ENCODE measurements at regions not wholly inside any gene's neighbourhood (a gene's known extent, or its start where the extent isn't known, plus 50 kb on each side); places are given as distances from the start of the nearest gene placed in this dataset.
"Not testable (repeated sequence)": the region's sequence is repeated elsewhere in the genome, so short reads cannot be mapped to it uniquely, and the experiment has no call there.

- DNase-seq (ENCODE audit: low read depth): no peak
These were observed 204.6 kb upstream of the FLRT2 start for GRCh38 chr14:85325134-85326017.

- DNase-seq (ENCODE audit: low read depth): no peak
These were observed 197.5 kb upstream of the FLRT2 start for GRCh38 chr14:85332401-85332800.

GRCh38 chr14:85333313-85333712 lies 196.6 kb upstream of the FLRT2 start:
- no peak for DNase-seq (ENCODE audit: low read depth)

- no peak for DNase-seq (ENCODE audit: low read depth)
These were observed 196.1 kb upstream of the FLRT2 start for GRCh38 chr14:85333841-85334240.

- DNase-seq (ENCODE audit: low read depth): no peak
These were observed 195.6 kb upstream of the FLRT2 start for GRCh38 chr14:85334316-85334715.

- DNase-seq (ENCODE audit: low read depth): no peak
These were observed 193.7 kb upstream of the FLRT2 start for GRCh38 chr14:85336257-85336656.

GRCh38 chr14:85336817-85337216 lies 193.1 kb upstream of the FLRT2 start:
- DNase-seq (ENCODE audit: low read depth): no peak

GRCh38 chr14:85338895-85339294 lies 191.0 kb upstream of the FLRT2 start:
- DNase-seq (ENCODE audit: low read depth): no peak

- no peak for DNase-seq (ENCODE audit: low read depth)
These were observed 186.9 kb upstream of the FLRT2 start for GRCh38 chr14:85342858-85343607.

GRCh38 chr14:85344171-85344570 lies 185.8 kb upstream of the FLRT2 start:
- no peak for DNase-seq (ENCODE audit: low read depth)

- no peak for DNase-seq (ENCODE audit: low read depth)
These were observed 184.9 kb upstream of the FLRT2 start for GRCh38 chr14:85344847-85345570.

- no peak for DNase-seq (ENCODE audit: low read depth)
These were observed 179.3 kb upstream of the FLRT2 start for GRCh38 chr14:85350667-85351066.

- not testable (repeated sequence) for DNase-seq (ENCODE audit: low read depth)
These were observed 177.4 kb upstream of the FLRT2 start for GRCh38 chr14:85352588-85352987.

GRCh38 chr14:85357120-85357519 lies 172.8 kb upstream of the FLRT2 start:
- no peak for DNase-seq (ENCODE audit: low read depth)

- no peak for DNase-seq (ENCODE audit: low read depth)
These were observed 171.7 kb upstream of the FLRT2 start for GRCh38 chr14:85358136-85358785.

- no peak for DNase-seq (ENCODE audit: low read depth)
These were observed 170.4 kb upstream of the FLRT2 start for GRCh38 chr14:85359505-85359904.

- no peak for DNase-seq (ENCODE audit: low read depth)
These were observed 166.6 kb upstream of the FLRT2 start for GRCh38 chr14:85363358-85363757.

GRCh38 chr14:85366226-85366625 lies 163.7 kb upstream of the FLRT2 start:
- no peak for DNase-seq (ENCODE audit: low read depth)

GRCh38 chr14:85380881-85381280 lies 149.1 kb upstream of the FLRT2 start:
- no peak for DNase-seq (ENCODE audit: low read depth)

GRCh38 chr14:85382341-85382740 lies 147.6 kb upstream of the FLRT2 start:
- no peak for DNase-seq (ENCODE audit: low read depth)

GRCh38 chr14:85387181-85387580 lies 142.8 kb upstream of the FLRT2 start:
- no peak for DNase-seq (ENCODE audit: low read depth)

- DNase-seq (ENCODE audit: low read depth): no peak
These were observed 139.7 kb upstream of the FLRT2 start for GRCh38 chr14:85390236-85390635.
